ENCODE measurements at regions not wholly inside any gene's neighbourhood (a gene's known extent, or its start where the extent isn't known, plus 50 kb on each side); places are given as distances from the start of the nearest gene placed in this dataset.

- TF ChIP-seq CTCF (IDR thresholded peaks at IDR 0.05) (no peak), POLR2A (IDR thresholded peaks at IDR 0.05) (no peak), POLR2AphosphoS5 (IDR thresholded peaks at IDR 0.05) (no peak)
These were observed 409.5 kb downstream of the MLLT3 start for GRCh38 chr9:20212806-20213205.

All from prostate gland (tissue), 2 donors.